OCI-LY7 (cell line): ENCODE measurements at regions not wholly inside any gene's neighbourhood (a gene's known extent, or its start where the extent isn't known, plus 50 kb on each side); places are given as distances from the start of the nearest gene placed in this dataset.

Experiments
- CTCF ChIP-seq: fragments of 200-600 bp; sonication (generic); conservative IDR thresholded peaks from 2 replicates; pipeline ENCODE4 v1.5.1; 2014; ENCODE audit warnings: mild to moderate bottlenecking, antibody characterized with exemption, low read length, moderate library complexity, mixed read lengths
- EZH2phosphoT487 ChIP-seq: fragments of 200-600 bp; sonication (generic); IDR thresholded peaks from 2 replicates; pipeline ENCODE4 v1.6.1; 2018; ENCODE audit warnings: low read depth, borderline replicate concordance, mild to moderate bottlenecking, mixed run types, antibody characterized with exemption, low read length, moderate library complexity, mixed read lengths

GRCh38 chr4:3672465-3672831, 93.7 kb upstream of the ADRA2C start:
- TF ChIP-seq CTCF: no peak
- TF ChIP-seq EZH2phosphoT487: no peak
